ENCODE measurements at regions not wholly inside any gene's neighbourhood (a gene's known extent, or its start where the extent isn't known, plus 50 kb on each side); places are given as distances from the start of the nearest gene placed in this dataset.

DNA sequence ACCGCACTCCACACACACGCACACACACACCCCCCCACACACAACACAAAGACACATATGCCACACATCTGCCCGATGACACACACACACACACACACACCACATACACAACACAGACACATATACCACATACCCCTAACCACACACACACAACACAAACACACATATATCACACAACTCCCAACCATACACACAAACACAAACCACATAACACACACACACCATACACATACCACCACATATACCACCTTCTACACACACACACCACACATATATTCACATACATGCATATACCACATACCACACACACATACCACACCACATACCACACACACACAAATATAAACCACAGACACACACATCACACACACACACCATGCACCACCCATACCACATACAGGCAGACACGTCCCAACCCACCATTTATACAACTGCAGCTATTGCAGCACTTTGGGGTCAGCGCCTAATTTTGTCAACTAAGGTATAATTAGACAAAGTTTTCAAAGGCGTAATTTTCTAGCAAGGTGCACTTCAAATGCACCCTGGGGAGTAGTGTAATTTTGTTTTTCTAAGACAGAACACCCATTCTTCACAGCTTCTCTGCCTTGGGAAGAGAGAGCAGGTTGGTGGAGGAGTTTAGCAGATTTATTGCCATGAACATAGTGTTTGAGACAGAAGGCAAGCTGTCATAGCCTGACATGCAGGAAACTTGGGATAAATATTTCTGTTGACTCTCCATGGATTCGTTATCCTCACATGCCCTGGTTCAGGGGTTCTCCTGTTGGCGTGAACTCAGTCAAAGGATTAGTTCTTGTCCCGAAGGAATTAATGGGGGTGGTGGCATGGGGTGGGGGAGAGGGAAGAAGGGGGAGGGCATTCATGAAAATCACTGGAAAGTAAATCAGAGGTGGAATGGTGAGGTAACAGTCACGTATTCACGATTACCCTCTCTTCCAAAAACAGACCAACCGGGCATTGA is 416.1 kb downstream of the LPIN1 start:
- no peak for TF ChIP-seq CTCF (IDR thresholded peaks at IDR 0.05; ENCODE audit: control insufficient read depth, extremely low read depth, insufficient read depth)
- H3K4me3 ChIP-seq (ENCODE audit: low read depth, low read length) = no peak overlapping the region
- no peak for DNase-seq (ENCODE audit: low read depth)

- no peak overlapping the region for H3K4me3 ChIP-seq (ENCODE audit: low read depth, low read length)
- no peak for DNase-seq (ENCODE audit: low read depth)
- no peak for TF ChIP-seq CTCF (IDR thresholded peaks at IDR 0.05; ENCODE audit: control insufficient read depth, extremely low read depth, insufficient read depth)
Measured at GRCh38 chr2:12163866-12164265, 417.4 kb downstream of the LPIN1 start.

- TF ChIP-seq CTCF (IDR thresholded peaks at IDR 0.05; ENCODE audit: control insufficient read depth, extremely low read depth, insufficient read depth) = no peak
- H3K4me3 ChIP-seq (ENCODE audit: low read depth, low read length) = no peak overlapping the region
- DNase-seq (ENCODE audit: low read depth) = no peak
Measured at GRCh38 chr2:12164689-12165088, 418.3 kb downstream of the LPIN1 start.

- no peak overlapping the region for H3K4me3 ChIP-seq (ENCODE audit: low read depth, low read length)
- TF ChIP-seq CTCF (IDR thresholded peaks at IDR 0.05; ENCODE audit: control insufficient read depth, extremely low read depth, insufficient read depth) = no peak
- DNase-seq (ENCODE audit: low read depth) = no peak
Measured at GRCh38 chr2:12167525-12168317, 421.3 kb downstream of the LPIN1 start.

GRCh38 chr2:12168354-12168753 is 421.9 kb downstream of the LPIN1 start:
- no peak for TF ChIP-seq CTCF (IDR thresholded peaks at IDR 0.05; ENCODE audit: control insufficient read depth, extremely low read depth, insufficient read depth)
- DNase-seq (ENCODE audit: low read depth) = no peak
- no peak overlapping the region for H3K4me3 ChIP-seq (ENCODE audit: low read depth, low read length)

- TF ChIP-seq CTCF (IDR thresholded peaks at IDR 0.05; ENCODE audit: control insufficient read depth, extremely low read depth, insufficient read depth) = no peak
- no peak for DNase-seq (ENCODE audit: low read depth)
Measured at GRCh38 chr2:12168791-12169388, 422.5 kb downstream of the LPIN1 start.

More at GRCh38 chr2:12168791-12169388, 422.5 kb downstream of the LPIN1 start:
- no peak overlapping the region for H3K4me3 ChIP-seq (ENCODE audit: low read depth, low read length)

Data from LNCaP clone FGC (cell line).